Muscle of leg (tissue), 3 donors: ENCODE measurements at regions not wholly inside any gene's neighbourhood (a gene's known extent, or its start where the extent isn't known, plus 50 kb on each side); places are given as distances from the start of the nearest gene placed in this dataset.
"Not testable (repeated sequence)": the region's sequence is repeated elsewhere in the genome, so short reads cannot be mapped to it uniquely, and the experiment has no call there.

Experiments
- DNase-seq: peaks from one replicate; pipeline ENCODE4 v3.0.0; 2013
- H3K27ac ChIP-seq: one replicate; pipeline ENCODE4 v1.5.1; 2013; ENCODE audit warnings: mild to moderate bottlenecking, low read length, control low read depth
- H3K27me3 ChIP-seq: one replicate; pipeline ENCODE4 v1.6.1; 2013; ENCODE audit warnings: low read length; ENCODE audit not compliant: control insufficient read depth, insufficient read depth
- H3K36me3 ChIP-seq: one replicate; pipeline ENCODE4 v1.6.1; 2013; ENCODE audit warnings: low read length; ENCODE audit not compliant: control insufficient read depth, insufficient read depth
- H3K4me1 ChIP-seq: one replicate; pipeline ENCODE4 v1.6.1; 2013; ENCODE audit warnings: low read length; ENCODE audit not compliant: control insufficient read depth, insufficient read depth
- H3K4me3 ChIP-seq: one replicate; pipeline ENCODE4 v1.5.1; 2013; ENCODE audit warnings: low read length, control low read depth
- H3K9me3 ChIP-seq: replicated peaks from 2 replicates; pipeline ENCODE4 v1.6.1; 2013; ENCODE audit warnings: low read depth, low read length; ENCODE audit not compliant: control insufficient read depth
- WGBS: methylation state at CpG from one replicate; pipeline ENCODE4 v1.1.5; 2013; ENCODE audit warnings: missing lambda C conversion rate; ENCODE audit not compliant: insufficient coverage; 5-methylcytosine and 5-hydroxymethylcytosine counted together

GRCh38 chr4:26064009-26064408 is 150.0 kb downstream of the SMIM20 start:
- H3K27me3 ChIP-seq, H3K36me3 ChIP-seq, DNase-seq, H3K27ac ChIP-seq, H3K4me3 ChIP-seq, H3K4me1 ChIP-seq, H3K9me3 ChIP-seq: not testable (repeated sequence)
- WGBS = 91% methylated on average over 34 of the region's 34 CpGs

GRCh38 chr4:26065833-26066232 is 151.8 kb downstream of the SMIM20 start:
- WGBS = 84% methylated on average over 3 of the region's 7 CpGs
- H3K36me3 ChIP-seq = no peaks in the 10 kb centered on the region
- H3K27me3 ChIP-seq = no peaks in the 10 kb centered on the region
- H3K9me3 ChIP-seq = no peaks in the 10 kb centered on the region
- peaks cover 10% of the 10 kb centered on the region for H3K4me1 ChIP-seq
- no peak overlapping the region for H3K4me3 ChIP-seq
- no peak for DNase-seq
- H3K27ac ChIP-seq = no peak overlapping the region

GRCh38 chr4:26067035-26067434 is 153.0 kb downstream of the SMIM20 start:
- H3K9me3 ChIP-seq = no peaks in the 10 kb centered on the region
- no peak for DNase-seq
- no peak overlapping the region for H3K4me3 ChIP-seq
- no peaks in the 10 kb centered on the region for H3K27me3 ChIP-seq
- H3K27ac ChIP-seq = no peak overlapping the region
- WGBS = 95% methylated on average over 2 of the region's 5 CpGs
- H3K4me1 ChIP-seq = peaks cover 4% of the 10 kb centered on the region
- H3K36me3 ChIP-seq = no peaks in the 10 kb centered on the region

- peaks cover 3% of the 10 kb centered on the region for H3K4me1 ChIP-seq
- 64% methylated on average over 2 of the region's 4 CpGs for WGBS
- no peaks in the 10 kb centered on the region for H3K36me3 ChIP-seq
- no peaks in the 10 kb centered on the region for H3K27me3 ChIP-seq
- DNase-seq = peak; percentile 62
- H3K27ac ChIP-seq = no peak overlapping the region
- H3K4me3 ChIP-seq = no peak overlapping the region
- no peaks in the 10 kb centered on the region for H3K9me3 ChIP-seq
Observed at GRCh38 chr4:26069218-26069617, 155.2 kb downstream of the SMIM20 start.

GRCh38 chr4:26071688-26072087 is 157.7 kb downstream of the SMIM20 start:
- Histone ChIP-seq H3K9me3 (peaks cover 2% of the 10 kb centered on the region), H3K27me3 (no peaks in the 10 kb centered on the region), H3K4me1 (peaks cover 8% of the 10 kb centered on the region), H3K27ac (no peak overlapping the region), H3K36me3 (no peaks in the 10 kb centered on the region), H3K4me3 (no peak overlapping the region)
- 60% methylated on average over 1 of the region's 3 CpGs for WGBS
- no peak for DNase-seq

DNA sequence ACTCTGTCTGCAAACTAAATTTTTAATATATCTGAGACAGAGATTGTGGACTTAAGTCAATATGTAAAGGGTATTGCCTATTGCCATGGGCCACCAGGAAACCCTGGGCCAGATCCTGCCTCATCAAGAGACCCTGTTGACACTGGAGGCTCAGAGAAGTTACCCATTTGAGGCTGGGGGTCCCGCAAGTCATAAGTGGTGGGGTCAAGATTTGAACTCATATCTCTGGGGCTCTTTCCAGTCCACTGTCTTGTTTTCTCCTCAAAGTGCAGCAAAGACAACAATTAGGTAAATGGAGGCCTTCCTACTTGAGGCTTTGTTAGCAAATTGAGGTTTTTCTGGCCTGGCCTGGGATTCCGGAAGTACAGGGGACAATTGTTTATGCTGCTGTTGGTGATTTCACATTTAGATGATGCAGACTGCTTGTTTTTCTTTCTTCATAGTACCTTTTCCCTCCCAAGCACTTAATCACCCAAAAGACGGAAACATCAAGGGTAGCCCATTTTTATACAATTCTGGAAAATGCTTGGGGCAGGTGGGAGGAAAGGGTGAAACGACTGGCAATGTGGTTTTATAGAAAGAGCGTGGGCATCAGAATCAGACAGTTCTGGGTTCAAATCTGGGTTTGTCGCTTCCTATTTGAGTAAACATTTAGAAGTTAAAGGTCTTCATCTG is 160.0 kb downstream of the SMIM20 start:
- Histone ChIP-seq H3K27me3 (no peaks in the 10 kb centered on the region), H3K4me3 (no peak overlapping the region), H3K27ac (peak overlapping the region; percentile 69), H3K4me1 (peaks cover 20% of the 10 kb centered on the region), H3K9me3 (peaks cover 6% of the 10 kb centered on the region), H3K36me3 (no peaks in the 10 kb centered on the region)
- no peak for DNase-seq
- WGBS = 80% methylated on average over 2 of the region's 6 CpGs

GRCh38 chr4:26074712-26075430 is 160.9 kb downstream of the SMIM20 start:
- Histone ChIP-seq H3K9me3 (peaks cover 6% of the 10 kb centered on the region), H3K27me3 (no peaks in the 10 kb centered on the region), H3K4me3 (no peak overlapping the region), H3K36me3 (no peaks in the 10 kb centered on the region), H3K27ac (peak overlapping the region; percentile 69), H3K4me1 (peaks cover 20% of the 10 kb centered on the region)
- DNase-seq = peak; percentile 91
- 0% methylated on average over 1 of the region's 8 CpGs for WGBS

DNA sequence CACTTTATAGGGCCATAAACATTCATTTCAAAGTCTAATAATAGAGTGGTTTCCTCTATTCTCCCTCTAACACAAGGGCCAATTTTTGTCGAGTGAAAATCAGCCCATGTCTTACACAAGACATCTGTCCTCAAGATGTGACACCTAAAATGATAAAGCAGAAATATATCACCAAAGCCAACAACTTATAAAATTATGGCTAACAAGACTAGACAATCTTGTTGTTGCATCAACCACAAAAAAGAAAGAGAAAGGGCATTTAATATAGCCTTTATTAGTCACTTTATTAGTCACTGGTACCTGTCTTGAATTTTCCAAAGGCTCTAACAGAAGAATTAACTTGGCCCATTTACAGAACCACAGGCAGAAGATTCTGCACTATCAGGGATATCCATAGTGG is 161.6 kb downstream of the SMIM20 start:
- Histone ChIP-seq H3K27me3 (no peaks in the 10 kb centered on the region), H3K4me1 (peaks cover 20% of the 10 kb centered on the region), H3K9me3 (peaks cover 6% of the 10 kb centered on the region), H3K36me3 (no peaks in the 10 kb centered on the region), H3K4me3 (no peak overlapping the region), H3K27ac (peak overlapping the region; percentile 69)
- DNase-seq = no peak
- no CpG with 5 or more reads among the region's 1 CpG for WGBS

DNA sequence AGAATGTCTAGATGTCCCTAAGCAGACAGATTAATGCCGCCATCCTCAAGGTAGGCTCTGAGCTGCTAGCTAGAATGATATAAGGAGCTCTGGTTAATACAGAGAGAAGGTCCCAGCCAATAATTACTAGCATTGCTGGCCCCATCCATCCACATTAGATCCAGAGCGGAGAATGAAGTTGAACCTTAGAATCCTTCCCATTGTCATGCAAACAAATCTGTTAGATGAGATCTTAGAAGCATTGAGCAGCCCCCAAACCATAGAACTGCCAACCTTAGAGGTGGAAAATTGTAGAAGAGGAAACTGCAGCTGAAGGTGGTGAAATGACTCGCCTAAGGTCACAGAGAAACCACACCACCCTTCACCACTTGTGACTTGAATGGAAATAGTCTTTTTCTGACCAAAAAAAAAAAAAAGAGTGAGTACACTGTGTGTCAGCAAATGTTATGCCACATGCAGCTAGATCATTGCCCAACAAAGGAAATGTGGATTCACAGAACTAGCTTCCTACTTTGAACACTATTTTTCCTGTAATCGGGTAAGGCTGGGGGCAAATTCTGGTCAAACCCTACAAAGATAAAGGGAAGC is 162.1 kb downstream of the SMIM20 start:
- Histone ChIP-seq H3K27ac (peak overlapping the region; percentile 69), H3K4me1 (peaks cover 20% of the 10 kb centered on the region), H3K9me3 (peaks cover 6% of the 10 kb centered on the region), H3K27me3 (no peaks in the 10 kb centered on the region), H3K36me3 (no peaks in the 10 kb centered on the region), H3K4me3 (no peak overlapping the region)
- DNase-seq = peak; percentile 79
- whole genome bisulfite sequencing = no CpG with 5 or more reads among the region's 4 CpGs

GRCh38 chr4:26076896-26077295 is 162.9 kb downstream of the SMIM20 start:
- H3K4me3 ChIP-seq = no peak overlapping the region
- no peak for DNase-seq
- 100% methylated on average over 1 of the region's 4 CpGs for WGBS
- peaks cover 6% of the 10 kb centered on the region for H3K9me3 ChIP-seq
- peaks cover 20% of the 10 kb centered on the region for H3K4me1 ChIP-seq
- no peaks in the 10 kb centered on the region for H3K27me3 ChIP-seq
- peak overlapping the region; percentile 39 for H3K27ac ChIP-seq
- no peaks in the 10 kb centered on the region for H3K36me3 ChIP-seq
